ENCODE measurements at regions not wholly inside any gene's neighbourhood (a gene's known extent, or its start where the extent isn't known, plus 50 kb on each side); places are given as distances from the start of the nearest gene placed in this dataset.

DNA sequence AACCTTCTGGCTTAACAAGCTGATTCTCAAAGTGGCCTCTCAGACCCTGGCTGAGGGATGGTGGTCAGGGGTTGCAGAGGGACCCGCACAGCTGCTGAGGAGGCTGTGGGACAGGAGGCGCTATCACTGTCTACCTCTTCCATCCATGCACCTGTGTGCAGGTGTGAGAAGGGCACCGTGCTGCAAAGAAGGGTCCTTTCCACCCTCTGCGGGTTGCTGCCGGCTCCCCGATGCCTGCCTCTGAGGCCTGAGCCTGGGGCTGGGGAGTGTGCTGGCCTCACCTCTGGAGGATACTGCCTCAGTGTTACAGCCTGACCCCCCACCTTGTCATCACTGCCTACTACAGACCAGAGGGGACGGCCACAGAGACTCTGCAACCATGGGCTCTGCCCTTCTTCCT, 66.1 kb upstream of the B3GAT1 start:
- TF ChIP-seq ZNF408 (CRISPR knock-in tag; IDR thresholded peaks at IDR 0.05; ENCODE audit: low read depth) (no peak), PHF8 (IDR thresholded peaks at IDR 0.05; ENCODE audit: borderline replicate concordance, low read length) (no peak), PYGO2 (tag; IDR thresholded peaks at IDR 0.05) (no peak), ZNF121 (CRISPR knock-in tag; conservative IDR thresholded peaks at IDR 0.05) (no peak), TEAD2 (tag; IDR thresholded peaks at IDR 0.05) (no peak), TBL1XR1 (IDR thresholded peaks at IDR 0.05; ENCODE audit: low read length in 2 of 2) (no peak), ZNF551 (CRISPR knock-in tag; IDR thresholded peaks at IDR 0.05) (no peak)
- TF ChIP-seq, protein P1, sequence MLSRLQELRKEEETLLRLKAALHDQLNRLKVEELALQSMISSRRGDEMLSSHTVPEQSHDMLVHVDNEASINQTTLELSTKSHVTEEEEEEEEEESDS (CRISPR knock-in tag; IDR thresholded peaks at IDR 0.05) = no peak
- TF ChIP-seq, protein P2, sequence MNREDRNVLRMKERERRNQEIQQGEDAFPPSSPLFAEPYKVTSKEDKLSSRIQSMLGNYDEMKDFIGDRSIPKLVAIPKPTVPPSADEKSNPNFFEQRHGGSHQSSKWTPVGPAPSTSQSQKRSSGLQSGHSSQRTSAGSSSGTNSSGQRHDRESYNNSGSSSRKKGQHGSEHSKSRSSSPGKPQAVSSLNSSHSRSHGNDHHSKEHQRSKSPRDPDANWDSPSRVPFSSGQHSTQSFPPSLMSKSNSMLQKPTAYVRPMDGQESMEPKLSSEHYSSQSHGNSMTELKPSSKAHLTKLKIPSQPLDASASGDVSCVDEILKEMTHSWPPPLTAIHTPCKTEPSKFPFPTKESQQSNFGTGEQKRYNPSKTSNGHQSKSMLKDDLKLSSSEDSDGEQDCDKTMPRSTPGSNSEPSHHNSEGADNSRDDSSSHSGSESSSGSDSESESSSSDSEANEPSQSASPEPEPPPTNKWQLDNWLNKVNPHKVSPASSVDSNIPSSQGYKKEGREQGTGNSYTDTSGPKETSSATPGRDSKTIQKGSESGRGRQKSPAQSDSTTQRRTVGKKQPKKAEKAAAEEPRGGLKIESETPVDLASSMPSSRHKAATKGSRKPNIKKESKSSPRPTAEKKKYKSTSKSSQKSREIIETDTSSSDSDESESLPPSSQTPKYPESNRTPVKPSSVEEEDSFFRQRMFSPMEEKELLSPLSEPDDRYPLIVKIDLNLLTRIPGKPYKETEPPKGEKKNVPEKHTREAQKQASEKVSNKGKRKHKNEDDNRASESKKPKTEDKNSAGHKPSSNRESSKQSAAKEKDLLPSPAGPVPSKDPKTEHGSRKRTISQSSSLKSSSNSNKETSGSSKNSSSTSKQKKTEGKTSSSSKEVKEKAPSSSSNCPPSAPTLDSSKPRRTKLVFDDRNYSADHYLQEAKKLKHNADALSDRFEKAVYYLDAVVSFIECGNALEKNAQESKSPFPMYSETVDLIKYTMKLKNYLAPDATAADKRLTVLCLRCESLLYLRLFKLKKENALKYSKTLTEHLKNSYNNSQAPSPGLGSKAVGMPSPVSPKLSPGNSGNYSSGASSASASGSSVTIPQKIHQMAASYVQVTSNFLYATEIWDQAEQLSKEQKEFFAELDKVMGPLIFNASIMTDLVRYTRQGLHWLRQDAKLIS (CRISPR knock-in tag; IDR thresholded peaks at IDR 0.05) = no peak
- TF ChIP-seq, protein P3, sequence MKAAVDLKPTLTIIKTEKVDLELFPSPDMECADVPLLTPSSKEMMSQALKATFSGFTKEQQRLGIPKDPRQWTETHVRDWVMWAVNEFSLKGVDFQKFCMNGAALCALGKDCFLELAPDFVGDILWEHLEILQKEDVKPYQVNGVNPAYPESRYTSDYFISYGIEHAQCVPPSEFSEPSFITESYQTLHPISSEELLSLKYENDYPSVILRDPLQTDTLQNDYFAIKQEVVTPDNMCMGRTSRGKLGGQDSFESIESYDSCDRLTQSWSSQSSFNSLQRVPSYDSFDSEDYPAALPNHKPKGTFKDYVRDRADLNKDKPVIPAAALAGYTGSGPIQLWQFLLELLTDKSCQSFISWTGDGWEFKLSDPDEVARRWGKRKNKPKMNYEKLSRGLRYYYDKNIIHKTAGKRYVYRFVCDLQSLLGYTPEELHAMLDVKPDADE (conservative IDR thresholded peaks at IDR 0.05; ENCODE audit: control insufficient read depth, low read depth, low read length) = no peak
- H3K79me2 ChIP-seq (ENCODE audit: control insufficient read depth, insufficient read depth, low read length) = no peaks in the 10 kb centered on the region
- intact Hi-C loops (cut with micrococcal nuclease) (no loop called here), in situ Hi-C loops (cut with MboI) (no loop called here)
- ATAC-seq (no peak), DNase-seq (ENCODE audit: extremely low read depth in 1 of 4, low spot score in 3 of 4) (no peak), FAIRE-seq (no peak)
- no TSS peak for BruUV-seq (replicated peaks)
- H3K4me1 ChIP-seq (replicated peaks in 1 of 2; ENCODE audit: control insufficient read depth in 2 of 2, insufficient read depth in 2 of 2, low read length in 2 of 2) = 0 out of 5 replicates have a peak, but pooled peaks cover 0 to 1% of the 10 kb centered on the region in 2 experiments
- no peaks in the 10 kb centered on the region for H3K9me1 ChIP-seq (ENCODE audit: control insufficient read depth, insufficient read depth, low read length)
- H3K27me3 ChIP-seq (ENCODE audit: control insufficient read depth in 2 of 2, insufficient read depth in 2 of 2, low read length in 2 of 2) = peaks cover 4 to 44% of the 10 kb centered on the region in 2 experiments; a peak in 4 of 5 replicates
- H3K27ac ChIP-seq (ENCODE audit: extremely low read depth, low read depth, low read length) = no peak overlapping the region
- H3K36me3 ChIP-seq (ENCODE audit: control insufficient read depth, insufficient read depth, low read length) = no peaks in the 10 kb centered on the region
- no peak overlapping the region for H3K4me3 ChIP-seq
- H3K9ac ChIP-seq (ENCODE audit: insufficient read depth in 1 of 2, low read depth in 2 of 2, low read length in 2 of 2) = no peak overlapping the region
- H4K20me1 ChIP-seq (replicated peaks; ENCODE audit: control insufficient read depth, insufficient read depth, low read length) = no peaks in the 10 kb centered on the region
- 5% methylated on average over 7 of the region's 7 CpGs for WGBS (ENCODE audit: insufficient coverage, low coverage, missing lambda C conversion rate)
- no peaks in the 10 kb centered on the region for H3K9me3 ChIP-seq (replicated peaks; ENCODE audit: control insufficient read depth, insufficient read depth, low read depth, low read length)
- no peak overlapping the region for H3K4me2 ChIP-seq (ENCODE audit: insufficient read depth, low read length)
- ChIA-PET POLR2A (no interaction called here), CTCF (ENCODE audit: low intra/inter-chr PET ratio) (no interaction called here)
- H2AFZ ChIP-seq (ENCODE audit: low read depth, low read length) = no peak overlapping the region
